Activated CD4-positive, alpha-beta T cell treated with anti-CD3 and anti-CD28 coated beads, Interleukin-2, amount 10 ng/mL, durations not matched to agents 7 days and 5 days (primary cell): ENCODE measurements at regions not wholly inside any gene's neighbourhood (a gene's known extent, or its start where the extent isn't known, plus 50 kb on each side); places are given as distances from the start of the nearest gene placed in this dataset.
A peak's percentile ranks its signal among the peaks of the same experiment; 100 is the strongest.

Source experiments
- CTCF ChIA-PET: fragments of 350-600 bp; sonication (Branson Sonifier 250); formaldehyde crosslinking; loops from one replicate; lab custom pipeline; 2021; ENCODE audit warnings: antibody characterized with exemption; lab: Charles Lee
- POLR2A ChIA-PET: fragments of 350-600 bp; sonication (Branson Sonifier 250); formaldehyde crosslinking; loops from one replicate; lab custom pipeline; 2021; ENCODE audit warnings: antibody characterized with exemption; lab: Charles Lee
- DNase-seq: peaks from one replicate; pipeline ENCODE4 v3.0.0-alpha.2; 2020
- H3K27ac Mint-ChIP-seq: one replicate; pipeline ENCODE4 v1.8.0; 2021; ENCODE audit warnings: mild to moderate bottlenecking, moderate library complexity, mixed read lengths
- H3K27me3 Mint-ChIP-seq: one replicate; pipeline ENCODE4 v1.8.0; 2021; ENCODE audit warnings: mixed read lengths
- H3K36me3 Mint-ChIP-seq: one replicate; pipeline ENCODE4 v1.8.0; 2021; ENCODE audit warnings: low read depth, mixed read lengths
- H3K4me1 Mint-ChIP-seq: one replicate; pipeline ENCODE4 v1.8.0; 2021; ENCODE audit warnings: mixed read lengths
- H3K4me3 Mint-ChIP-seq: one replicate; pipeline ENCODE4 v1.8.0; 2021; ENCODE audit warnings: mild to moderate bottlenecking, moderate library complexity, mixed read lengths
- H3K9me3 Mint-ChIP-seq: one replicate; pipeline ENCODE4 v1.8.0; 2021; ENCODE audit warnings: mixed read lengths

GRCh38 chr1:99455760-99456159 is 190.2 kb upstream of the PALMD start:
- H3K36me3 Mint-ChIP-seq = no peaks in the 10 kb centered on the region
- no peak overlapping the region for H3K4me3 Mint-ChIP-seq
- CTCF ChIA-PET = no interaction called here
- peaks cover 10% of the 10 kb centered on the region for H3K27me3 Mint-ChIP-seq
- POLR2A ChIA-PET = no interaction called here
- DNase-seq = no peak
- no peak overlapping the region for H3K27ac Mint-ChIP-seq
- H3K9me3 Mint-ChIP-seq = no peaks in the 10 kb centered on the region
- no peaks in the 10 kb centered on the region for H3K4me1 Mint-ChIP-seq

DNA sequence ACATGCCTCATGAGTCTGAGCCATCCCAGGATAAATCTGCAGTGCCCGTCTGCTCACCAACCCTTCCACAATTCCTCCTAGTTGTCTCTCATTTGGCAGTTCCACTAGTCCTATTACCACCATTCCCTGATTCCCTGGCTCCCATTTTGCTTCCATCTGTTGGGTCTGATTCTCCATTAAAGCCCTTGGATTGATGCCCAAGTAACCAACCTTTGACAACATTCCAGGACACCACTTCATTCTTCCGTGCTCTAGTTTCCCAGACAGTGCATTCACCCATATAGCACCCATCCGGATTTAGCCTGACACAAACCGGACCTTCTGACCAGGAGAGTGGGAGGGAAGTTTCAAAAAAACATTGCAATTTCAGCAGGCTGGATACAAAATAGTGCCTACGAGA is 189.4 kb upstream of the PALMD start:
- Mint-ChIP-seq H3K27ac (no peak overlapping the region), H3K9me3 (no peaks in the 10 kb centered on the region), H3K27me3 (peaks cover 10% of the 10 kb centered on the region), H3K4me1 (no peaks in the 10 kb centered on the region), H3K4me3 (no peak overlapping the region), H3K36me3 (no peaks in the 10 kb centered on the region)
- POLR2A ChIA-PET = no interaction called here
- CTCF ChIA-PET = no interaction called here
- no peak for DNase-seq

DNA sequence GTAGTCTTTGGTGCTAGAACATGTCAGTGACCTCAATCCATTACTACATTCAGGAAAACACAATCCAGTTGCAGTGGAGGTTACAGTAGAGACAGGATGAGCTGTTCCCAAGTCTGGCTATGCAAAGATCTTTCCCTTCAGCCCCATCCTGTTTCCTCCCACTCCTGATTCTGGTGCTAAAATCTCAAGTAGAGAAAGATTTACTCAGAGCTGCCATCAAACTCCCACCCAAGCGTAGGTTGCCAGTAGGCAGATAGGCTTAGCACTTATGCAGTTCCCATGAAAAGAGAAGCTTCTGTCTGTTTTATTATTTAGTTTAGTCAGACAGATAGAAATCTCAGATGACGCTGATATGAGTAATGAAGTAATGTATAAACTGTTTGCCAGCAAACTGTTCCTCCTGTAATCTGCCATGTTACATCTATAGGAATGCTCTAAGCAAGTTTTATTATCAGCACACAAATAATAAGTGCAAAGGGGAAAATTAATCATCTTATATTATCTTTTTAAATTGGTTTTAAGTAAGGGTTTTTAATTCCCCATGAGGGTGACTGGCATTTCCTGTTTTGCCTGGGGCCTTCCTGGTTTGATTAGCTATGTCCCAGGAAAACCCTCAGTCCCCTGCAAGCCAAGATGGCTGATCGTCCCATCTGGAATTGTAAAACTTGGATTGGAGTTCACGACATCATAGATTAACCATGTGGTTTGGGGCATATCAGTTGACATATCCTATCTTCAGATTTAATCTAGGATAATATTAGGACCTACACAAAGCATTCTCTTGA is 188.3 kb upstream of the PALMD start:
- Mint-ChIP-seq H3K4me1 (no peaks in the 10 kb centered on the region), H3K9me3 (no peaks in the 10 kb centered on the region), H3K27ac (no peak overlapping the region), H3K4me3 (no peak overlapping the region), H3K36me3 (no peaks in the 10 kb centered on the region), H3K27me3 (peaks cover 10% of the 10 kb centered on the region)
- ChIA-PET POLR2A (no interaction called here), CTCF (no interaction called here)
- no peak for DNase-seq

GRCh38 chr1:99461499-99461898 is 184.4 kb upstream of the PALMD start:
- H3K4me3 Mint-ChIP-seq = no peak overlapping the region
- ChIA-PET POLR2A (no interaction called here), CTCF (interaction anchor here (0.7 to 1.4 kb wide), 2 partner anchors 22 to 248 kb away, joined by 3 read pairs; no protein-coding TSS in a partner anchor)
- no peaks in the 10 kb centered on the region for H3K36me3 Mint-ChIP-seq
- H3K9me3 Mint-ChIP-seq = no peaks in the 10 kb centered on the region
- H3K27ac Mint-ChIP-seq = no peak overlapping the region
- H3K27me3 Mint-ChIP-seq = peaks cover 10% of the 10 kb centered on the region
- DNase-seq = no peak
- no peaks in the 10 kb centered on the region for H3K4me1 Mint-ChIP-seq

GRCh38 chr1:99464738-99465137 is 181.2 kb upstream of the PALMD start:
- no peak overlapping the region for H3K27ac Mint-ChIP-seq
- H3K4me1 Mint-ChIP-seq = no peaks in the 10 kb centered on the region
- no peaks in the 10 kb centered on the region for H3K36me3 Mint-ChIP-seq
- no peaks in the 10 kb centered on the region for H3K27me3 Mint-ChIP-seq
- H3K4me3 Mint-ChIP-seq = no peak overlapping the region
- CTCF ChIA-PET = no interaction called here
- no peaks in the 10 kb centered on the region for H3K9me3 Mint-ChIP-seq
- no peak for DNase-seq
- POLR2A ChIA-PET = no interaction called here

DNA sequence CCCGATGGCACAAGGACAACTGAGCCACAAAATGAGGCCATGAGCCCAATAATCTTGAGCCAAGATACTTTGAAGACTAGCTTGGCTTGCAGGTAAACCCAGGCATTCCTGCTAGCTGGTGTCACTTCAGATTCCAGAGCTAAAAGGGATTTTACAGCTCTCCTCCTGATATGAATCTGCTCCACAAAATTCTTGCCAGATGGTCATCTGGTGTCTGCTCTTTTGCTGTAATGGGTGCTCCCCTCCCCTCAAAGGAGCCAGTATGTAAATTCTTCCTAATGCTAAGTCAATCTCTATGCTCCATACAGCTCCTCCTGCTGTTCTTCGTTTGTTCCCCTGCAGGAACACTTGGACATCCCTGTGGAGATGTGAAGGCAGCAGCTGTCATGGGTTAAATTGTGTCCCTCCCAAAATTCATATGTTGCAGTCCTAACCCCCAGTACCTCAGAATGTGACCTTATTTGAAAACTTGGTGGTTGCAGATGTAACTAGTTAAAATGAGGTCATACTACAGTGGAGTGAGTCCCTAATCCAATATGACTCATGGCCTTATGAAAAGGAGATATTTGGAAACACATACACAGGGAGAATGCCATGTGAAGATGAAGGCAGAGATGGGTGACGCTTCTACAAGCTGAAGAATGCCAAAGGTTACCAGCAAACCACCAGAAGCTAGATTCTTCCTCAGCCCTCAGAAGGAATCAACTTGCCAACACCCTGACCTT is 180.6 kb upstream of the PALMD start:
- Mint-ChIP-seq H3K9me3 (no peaks in the 10 kb centered on the region), H3K36me3 (no peaks in the 10 kb centered on the region), H3K27ac (no peak overlapping the region), H3K27me3 (no peaks in the 10 kb centered on the region), H3K4me1 (no peaks in the 10 kb centered on the region), H3K4me3 (no peak overlapping the region)
- ChIA-PET CTCF (no interaction called here), POLR2A (no interaction called here)
- no peak for DNase-seq

DNA sequence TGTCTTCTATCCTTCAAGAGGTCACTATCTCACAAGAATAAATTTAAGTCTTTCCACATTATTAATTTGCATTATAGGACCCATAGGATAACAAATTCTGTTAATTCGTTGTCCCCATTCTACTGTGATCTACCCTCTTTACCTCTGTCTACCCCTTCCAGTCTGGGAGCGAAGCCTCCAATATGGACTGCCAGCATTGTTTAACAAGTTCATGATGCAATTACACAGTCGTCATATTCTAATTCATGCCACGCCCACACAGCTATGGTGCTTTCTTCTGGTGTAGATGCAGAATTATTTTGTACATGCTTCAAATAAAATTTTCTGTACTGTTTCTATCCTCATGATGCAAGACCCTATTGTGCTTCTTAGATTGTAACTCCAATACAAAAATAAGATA is 178.3 kb upstream of the PALMD start:
- POLR2A ChIA-PET = no interaction called here
- Mint-ChIP-seq H3K27me3 (peaks cover 2% of the 10 kb centered on the region), H3K27ac (no peak overlapping the region), H3K9me3 (no peaks in the 10 kb centered on the region), H3K36me3 (no peaks in the 10 kb centered on the region), H3K4me1 (no peaks in the 10 kb centered on the region), H3K4me3 (no peak overlapping the region)
- CTCF ChIA-PET = no interaction called here
- no peak for DNase-seq

DNA sequence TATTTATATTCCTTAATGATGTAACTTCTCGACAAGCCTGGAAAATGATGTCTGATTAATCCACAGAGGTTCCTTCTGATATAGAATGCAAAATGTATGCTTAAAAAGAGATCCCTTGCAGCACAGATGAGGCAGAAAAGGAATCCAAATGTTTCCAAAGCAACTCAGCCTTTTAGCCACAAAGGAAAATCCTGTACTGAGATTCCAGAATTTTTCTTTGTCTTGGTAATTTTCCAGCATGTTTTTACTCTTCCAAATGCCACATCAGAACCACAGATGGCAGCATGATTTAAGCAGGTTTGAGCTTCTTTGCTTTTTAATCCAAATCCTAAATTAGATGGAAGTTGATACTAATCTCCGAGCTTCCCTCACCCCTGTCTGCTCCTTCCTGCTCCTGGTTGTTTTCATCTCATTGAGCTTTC is 176.4 kb upstream of the PALMD start:
- no peak for DNase-seq
- ChIA-PET POLR2A (no interaction called here), CTCF (no interaction called here)
- peaks cover 2% of the 10 kb centered on the region for H3K27me3 Mint-ChIP-seq
- no peaks in the 10 kb centered on the region for H3K9me3 Mint-ChIP-seq
- H3K4me1 Mint-ChIP-seq = no peaks in the 10 kb centered on the region
- no peak overlapping the region for H3K4me3 Mint-ChIP-seq
- H3K27ac Mint-ChIP-seq = no peak overlapping the region
- H3K36me3 Mint-ChIP-seq = no peaks in the 10 kb centered on the region

- no peak overlapping the region for H3K4me3 Mint-ChIP-seq
- no peak overlapping the region for H3K27ac Mint-ChIP-seq
- H3K4me1 Mint-ChIP-seq = no peaks in the 10 kb centered on the region
- H3K27me3 Mint-ChIP-seq = peaks cover 4% of the 10 kb centered on the region
- DNase-seq = no peak
- ChIA-PET CTCF (no interaction called here), POLR2A (no interaction called here)
- no peaks in the 10 kb centered on the region for H3K9me3 Mint-ChIP-seq
- H3K36me3 Mint-ChIP-seq = no peaks in the 10 kb centered on the region
These were observed 173.0 kb upstream of the PALMD start for GRCh38 chr1:99472893-99473292.

DNA sequence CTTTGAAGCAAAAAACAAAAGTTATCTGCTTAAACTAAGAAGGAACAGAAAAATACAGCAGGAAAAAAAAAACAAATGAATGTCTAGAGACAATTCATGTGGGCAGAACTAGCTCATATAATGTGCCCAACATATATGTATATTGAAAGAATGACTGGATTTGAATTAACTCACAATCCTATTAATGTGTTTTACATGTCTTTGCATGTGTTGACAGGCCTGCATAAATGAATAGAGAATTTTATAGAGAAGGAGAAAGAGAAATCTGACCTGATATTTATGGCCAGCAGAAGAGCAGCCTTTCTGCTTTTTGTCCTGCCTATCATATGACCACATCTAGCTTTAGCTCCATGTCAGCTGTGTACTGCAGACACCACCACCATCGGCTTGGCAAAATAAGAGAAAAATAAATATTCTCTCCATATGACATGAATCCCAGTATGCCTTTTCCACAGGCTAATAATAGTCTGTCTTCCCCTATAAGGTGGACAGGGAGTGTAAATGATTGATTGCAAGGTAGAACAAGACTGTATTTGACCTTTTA is 171.5 kb upstream of the PALMD start:
- Mint-ChIP-seq H3K4me1 (no peaks in the 10 kb centered on the region), H3K27me3 (peaks cover 10% of the 10 kb centered on the region), H3K9me3 (no peaks in the 10 kb centered on the region), H3K4me3 (no peak overlapping the region), H3K36me3 (no peaks in the 10 kb centered on the region), H3K27ac (no peak overlapping the region)
- POLR2A ChIA-PET = no interaction called here
- DNase-seq = no peak
- CTCF ChIA-PET = no interaction called here

DNA sequence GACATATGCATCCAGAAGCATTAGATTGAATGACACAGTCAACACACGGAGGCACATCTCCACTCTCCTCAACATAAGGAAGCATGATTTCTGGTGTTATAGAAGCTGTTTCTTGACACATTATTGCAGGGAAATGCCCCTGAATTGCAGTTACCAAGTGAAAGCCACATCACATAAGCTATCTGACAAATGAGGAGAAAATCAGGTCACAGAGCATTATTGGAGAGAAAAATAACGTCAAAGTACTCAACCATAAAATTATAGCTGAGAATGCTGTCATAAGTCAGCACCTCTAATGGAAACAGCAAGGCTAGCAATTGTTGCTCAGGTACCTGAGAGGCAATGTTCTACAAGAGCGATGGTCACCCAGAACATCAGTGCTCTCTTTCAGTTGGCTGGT is 169.9 kb upstream of the PALMD start:
- peaks cover 10% of the 10 kb centered on the region for H3K27me3 Mint-ChIP-seq
- H3K4me3 Mint-ChIP-seq = no peak overlapping the region
- ChIA-PET CTCF (no interaction called here), POLR2A (no interaction called here)
- H3K27ac Mint-ChIP-seq = no peak overlapping the region
- no peak for DNase-seq
- no peaks in the 10 kb centered on the region for H3K4me1 Mint-ChIP-seq
- H3K36me3 Mint-ChIP-seq = no peaks in the 10 kb centered on the region
- H3K9me3 Mint-ChIP-seq = no peaks in the 10 kb centered on the region

DNA sequence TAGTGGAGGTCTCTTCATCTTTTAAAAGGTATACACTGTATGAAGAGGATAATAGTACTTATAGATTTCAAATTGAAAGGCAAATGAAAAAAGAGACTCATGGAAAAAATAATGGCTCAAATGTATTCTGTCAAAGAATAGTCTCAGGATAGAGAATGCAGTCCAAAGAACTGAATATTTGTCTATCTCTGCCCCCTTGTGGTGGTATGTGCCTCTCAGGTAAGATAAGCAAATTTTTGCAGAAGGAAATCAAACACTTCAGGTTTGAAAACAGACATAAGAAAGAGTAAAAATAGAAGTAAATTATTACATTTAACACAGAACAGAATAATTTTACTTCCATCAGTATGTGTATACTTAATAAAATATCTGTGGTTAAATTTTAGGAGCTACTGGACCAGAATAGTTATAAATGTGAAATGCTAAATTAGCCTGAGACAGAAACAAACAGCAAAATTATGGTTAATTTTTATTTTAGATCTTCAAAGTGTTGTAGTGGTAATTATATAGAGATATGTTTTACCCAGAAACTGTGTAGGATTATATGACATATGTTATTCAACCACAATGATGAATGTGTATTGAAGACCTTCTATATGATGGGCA is 164.4 kb upstream of the PALMD start:
- no peaks in the 10 kb centered on the region for H3K36me3 Mint-ChIP-seq
- peak; percentile 58 for DNase-seq
- no peaks in the 10 kb centered on the region for H3K4me1 Mint-ChIP-seq
- no peak overlapping the region for H3K4me3 Mint-ChIP-seq
- H3K27me3 Mint-ChIP-seq = peaks cover 13% of the 10 kb centered on the region
- POLR2A ChIA-PET = interaction anchor here (0.6 kb wide), 1 partner anchor 196 kb away, joined by 3 read pairs; no protein-coding TSS in a partner anchor
- no peak overlapping the region for H3K27ac Mint-ChIP-seq
- CTCF ChIA-PET = no interaction called here
- no peaks in the 10 kb centered on the region for H3K9me3 Mint-ChIP-seq

GRCh38 chr1:99482286-99482685 is 163.6 kb upstream of the PALMD start:
- Mint-ChIP-seq H3K4me1 (no peaks in the 10 kb centered on the region), H3K9me3 (no peaks in the 10 kb centered on the region), H3K4me3 (no peak overlapping the region), H3K27ac (no peak overlapping the region), H3K27me3 (peaks cover 13% of the 10 kb centered on the region), H3K36me3 (no peaks in the 10 kb centered on the region)
- POLR2A ChIA-PET = interaction anchor here (0.6 kb wide), 1 partner anchor 195 kb away, joined by 3 read pairs; no protein-coding TSS in a partner anchor
- CTCF ChIA-PET = no interaction called here
- no peak for DNase-seq
